ENCODE measurements at regions not wholly inside any gene's neighbourhood (a gene's known extent, or its start where the extent isn't known, plus 50 kb on each side); places are given as distances from the start of the nearest gene placed in this dataset.
"Not testable (repeated sequence)": the region's sequence is repeated elsewhere in the genome, so short reads cannot be mapped to it uniquely, and the experiment has no call there.

DNA sequence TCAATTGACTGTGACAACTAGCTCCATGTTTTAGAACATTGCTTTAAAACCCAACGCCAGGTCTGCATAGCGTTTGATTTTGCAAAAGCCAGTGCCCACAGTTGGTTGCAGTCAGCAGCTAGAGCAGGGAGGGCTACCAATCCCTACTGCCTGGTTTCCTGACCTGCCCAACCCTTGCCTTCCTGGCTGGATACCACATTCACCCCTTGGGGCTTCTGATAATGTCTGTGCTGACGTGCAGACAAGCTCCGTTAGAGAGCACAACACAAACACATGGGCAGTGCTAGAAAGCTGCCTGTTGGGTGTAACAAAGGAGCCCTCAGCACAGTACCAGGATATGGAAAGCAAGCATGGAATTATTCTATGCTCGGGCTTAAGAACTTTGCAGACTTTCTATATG is 71.4 kb upstream of the THSD7B start:
- H3K56ac ChIP-seq (ENCODE audit: low read length): no peak overlapping the region
- no peaks in the 10 kb centered on the region for H3K79me1 ChIP-seq (ENCODE audit: low read length)
- H2BK5ac ChIP-seq (ENCODE audit: low read length): no peak overlapping the region
- H3K4me3 ChIP-seq (ENCODE audit: low read length): no peak overlapping the region
- no peak overlapping the region for H4K5ac ChIP-seq (ENCODE audit: low read length)
- no peak overlapping the region for H2BK15ac ChIP-seq (replicated peaks; ENCODE audit: low read depth)
- no peaks in the 10 kb centered on the region for H3K4me1 ChIP-seq (ENCODE audit: control insufficient read depth, low read depth, low read length)
- no peak overlapping the region for H3K9ac ChIP-seq (ENCODE audit: low read length)
- H3K27ac ChIP-seq (ENCODE audit: low read depth, low read length): no peak overlapping the region
- no peak overlapping the region for H4K8ac ChIP-seq (ENCODE audit: low read depth, low read length)
- no peaks in the 10 kb centered on the region for H3K36me3 ChIP-seq (ENCODE audit: control insufficient read depth, insufficient read depth, low read length)
- no peak overlapping the region for H2BK120ac ChIP-seq (ENCODE audit: low read depth, low read length)
- no peak overlapping the region for H3K4me2 ChIP-seq (ENCODE audit: low read length)
- H3K4ac ChIP-seq (ENCODE audit: low read depth, low read length): no peak overlapping the region
- DNase-seq: peak; percentile 38
- H2AK5ac ChIP-seq (ENCODE audit: low read length): no peak overlapping the region
- H3K27me3 ChIP-seq (ENCODE audit: insufficient read depth, low read length, poor library complexity): no peaks in the 10 kb centered on the region
- no peak overlapping the region for H3K23ac ChIP-seq (ENCODE audit: low read length)
- no CpG with 5 or more reads among the region's 5 CpGs for WGBS (ENCODE audit: extremely low coverage, insufficient coverage, low lambda C conversion rate)
- no peaks in the 10 kb centered on the region for H3K79me2 ChIP-seq (ENCODE audit: control insufficient read depth, insufficient read depth, low read length)
- H3K18ac ChIP-seq (ENCODE audit: low read length): no peak overlapping the region

DNA sequence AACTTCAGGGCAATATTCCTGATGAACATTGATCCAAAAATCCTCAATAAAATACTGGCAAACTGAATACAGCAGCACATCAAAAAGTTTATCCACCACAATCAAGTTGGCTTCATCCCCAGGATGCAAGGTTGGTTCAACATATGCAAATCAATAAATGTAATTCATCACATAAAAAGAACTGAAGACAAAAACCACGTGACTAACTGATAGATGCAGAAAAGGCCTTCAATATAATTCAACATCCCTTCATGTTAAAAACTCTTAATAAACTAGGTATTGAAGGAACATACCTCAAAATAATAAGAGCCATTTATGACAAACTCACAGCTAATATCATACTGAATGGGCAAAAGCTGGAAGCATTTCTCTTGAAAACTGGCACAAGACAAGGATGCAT is 85.3 kb upstream of the THSD7B start:
- WGBS (ENCODE audit: extremely low coverage, insufficient coverage, low lambda C conversion rate): no CpG with 5 or more reads among the region's 1 CpG
- H3K79me2 ChIP-seq (ENCODE audit: control insufficient read depth, insufficient read depth, low read length); H4K8ac ChIP-seq (ENCODE audit: low read depth, low read length); H3K4me3 ChIP-seq (ENCODE audit: low read length); H2BK5ac ChIP-seq (ENCODE audit: low read length); H2BK15ac ChIP-seq (replicated peaks; ENCODE audit: low read depth); H4K5ac ChIP-seq (ENCODE audit: low read length); H3K4ac ChIP-seq (ENCODE audit: low read depth, low read length); DNase-seq; H2BK120ac ChIP-seq (ENCODE audit: low read depth, low read length); H3K4me2 ChIP-seq (ENCODE audit: low read length); H3K9ac ChIP-seq (ENCODE audit: low read length); H3K36me3 ChIP-seq (ENCODE audit: control insufficient read depth, insufficient read depth, low read length); H2AK5ac ChIP-seq (ENCODE audit: low read length); H3K23ac ChIP-seq (ENCODE audit: low read length); H3K56ac ChIP-seq (ENCODE audit: low read length); H3K27me3 ChIP-seq (ENCODE audit: insufficient read depth, low read length, poor library complexity); H3K79me1 ChIP-seq (ENCODE audit: low read length); H3K18ac ChIP-seq (ENCODE audit: low read length); H3K27ac ChIP-seq (ENCODE audit: low read depth, low read length); H3K4me1 ChIP-seq (ENCODE audit: control insufficient read depth, low read depth, low read length): not testable (repeated sequence)

DNA sequence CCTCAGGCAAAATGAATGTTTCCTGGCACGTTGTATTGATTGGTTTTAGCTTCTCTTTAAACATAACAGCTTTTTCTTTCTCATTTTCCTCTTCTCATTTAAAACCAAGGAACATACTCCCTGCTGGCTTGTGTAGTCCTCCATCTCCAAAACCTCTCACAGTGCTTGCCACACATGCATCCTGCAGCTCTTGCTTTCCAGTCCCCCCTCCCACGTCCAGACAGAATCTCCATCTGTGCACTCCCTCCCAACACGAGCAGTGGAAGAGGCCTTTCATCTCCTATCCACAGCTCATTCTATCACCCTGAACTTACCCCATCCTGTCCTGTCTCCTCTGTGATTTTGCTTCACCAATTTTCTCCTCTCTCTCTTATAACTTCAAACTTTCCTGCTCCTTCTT is 99.6 kb upstream of the THSD7B start:
- no peaks in the 10 kb centered on the region for H3K79me2 ChIP-seq (ENCODE audit: control insufficient read depth, insufficient read depth, low read length)
- H2BK5ac ChIP-seq (ENCODE audit: low read length): no peak overlapping the region
- no peaks in the 10 kb centered on the region for H3K27me3 ChIP-seq (ENCODE audit: insufficient read depth, low read length, poor library complexity)
- no peaks in the 10 kb centered on the region for H3K4me1 ChIP-seq (ENCODE audit: control insufficient read depth, low read depth, low read length)
- H3K79me1 ChIP-seq (ENCODE audit: low read length): no peaks in the 10 kb centered on the region
- no peak overlapping the region for H3K56ac ChIP-seq (ENCODE audit: low read length)
- H3K4me2 ChIP-seq (ENCODE audit: low read length): no peak overlapping the region
- H3K9ac ChIP-seq (ENCODE audit: low read length): no peak overlapping the region
- H2BK15ac ChIP-seq (replicated peaks; ENCODE audit: low read depth): no peak overlapping the region
- no peak overlapping the region for H4K8ac ChIP-seq (ENCODE audit: low read depth, low read length)
- H3K4ac ChIP-seq (ENCODE audit: low read depth, low read length): no peak overlapping the region
- no peak for DNase-seq
- no peak overlapping the region for H3K23ac ChIP-seq (ENCODE audit: low read length)
- H3K36me3 ChIP-seq (ENCODE audit: control insufficient read depth, insufficient read depth, low read length): no peaks in the 10 kb centered on the region
- H2AK5ac ChIP-seq (ENCODE audit: low read length): no peak overlapping the region
- H3K4me3 ChIP-seq (ENCODE audit: low read length): no peak overlapping the region
- H2BK120ac ChIP-seq (ENCODE audit: low read depth, low read length): no peak overlapping the region
- WGBS (ENCODE audit: extremely low coverage, insufficient coverage, low lambda C conversion rate): no CpG with 5 or more reads among the region's 3 CpGs
- no peak overlapping the region for H3K18ac ChIP-seq (ENCODE audit: low read length)
- H4K5ac ChIP-seq (ENCODE audit: low read length): no peak overlapping the region
- no peak overlapping the region for H3K27ac ChIP-seq (ENCODE audit: low read depth, low read length)

DNA sequence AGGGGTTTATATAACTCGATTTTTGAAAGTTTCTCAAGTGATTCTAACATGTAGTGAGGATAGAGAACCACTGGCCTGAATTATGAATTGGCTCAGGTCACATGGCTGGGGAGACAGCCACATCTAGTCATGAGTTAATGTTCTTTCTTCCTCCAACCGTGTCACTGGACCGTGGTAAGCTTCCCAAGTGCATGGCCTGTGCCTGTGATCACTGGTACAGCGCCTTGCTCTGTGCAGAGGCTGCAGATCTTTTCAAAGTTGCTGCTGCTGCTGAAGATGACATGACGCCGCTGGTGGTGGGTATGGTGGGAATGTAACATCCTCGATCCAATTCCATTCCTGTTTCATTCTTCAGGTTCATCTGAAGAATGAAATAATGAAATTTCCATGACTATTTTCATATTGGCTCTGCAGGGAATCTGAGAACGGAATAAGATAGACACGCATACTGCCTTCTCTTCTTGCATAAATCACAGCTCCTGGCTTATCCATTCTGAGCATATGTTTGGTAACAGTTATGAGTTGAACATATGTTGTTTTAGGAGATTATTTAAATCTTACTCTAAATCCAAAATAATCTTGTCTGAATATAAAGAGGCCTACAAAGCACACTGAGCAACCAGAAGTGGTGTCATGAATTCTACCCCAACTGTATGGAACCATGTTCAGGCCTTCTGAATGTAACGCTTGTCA is 100.5 kb upstream of the THSD7B start:
- WGBS (ENCODE audit: extremely low coverage, insufficient coverage, low lambda C conversion rate): no CpG with 5 or more reads among the region's 10 CpGs
- Histone ChIP-seq H3K79me1 (ENCODE audit: low read length) (no peaks in the 10 kb centered on the region), H2BK15ac (replicated peaks; ENCODE audit: low read depth) (no peak overlapping the region)

DNA sequence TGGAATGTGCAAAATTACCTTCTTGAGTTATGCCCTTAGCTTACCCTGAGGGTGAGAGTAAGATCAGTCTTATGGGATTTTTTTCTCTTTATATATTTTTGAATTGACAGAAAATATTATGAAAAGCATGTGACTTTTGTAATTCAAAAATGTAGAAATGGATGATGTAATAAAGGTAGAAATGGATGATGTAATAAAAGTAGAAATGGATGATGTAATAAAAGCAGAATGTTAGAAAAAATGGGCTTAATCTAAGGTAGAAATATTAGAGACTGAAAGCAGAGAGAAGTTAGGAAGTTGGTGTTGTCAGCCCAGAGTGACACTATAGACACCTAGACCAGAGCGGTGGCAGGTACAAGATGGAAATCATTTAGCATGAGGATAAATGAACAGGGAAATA is 107.1 kb upstream of the THSD7B start:
- Histone ChIP-seq H3K36me3 (ENCODE audit: control insufficient read depth, insufficient read depth, low read length) (no peaks in the 10 kb centered on the region), H4K5ac (ENCODE audit: low read length) (no peak overlapping the region), H3K23ac (ENCODE audit: low read length) (no peak overlapping the region), H2BK15ac (replicated peaks; ENCODE audit: low read depth) (no peak overlapping the region), H3K4ac (ENCODE audit: low read depth, low read length) (no peak overlapping the region), H3K9ac (ENCODE audit: low read length) (no peak overlapping the region), H3K4me1 (ENCODE audit: control insufficient read depth, low read depth, low read length) (no peaks in the 10 kb centered on the region), H3K27ac (ENCODE audit: low read depth, low read length) (no peak overlapping the region), H3K27me3 (ENCODE audit: insufficient read depth, low read length, poor library complexity) (no peaks in the 10 kb centered on the region), H3K4me2 (ENCODE audit: low read length) (no peak overlapping the region), H2AK5ac (ENCODE audit: low read length) (no peak overlapping the region), H4K8ac (ENCODE audit: low read depth, low read length) (no peak overlapping the region), H3K56ac (ENCODE audit: low read length) (no peak overlapping the region), H3K79me2 (ENCODE audit: control insufficient read depth, insufficient read depth, low read length) (no peaks in the 10 kb centered on the region), H2BK5ac (ENCODE audit: low read length) (no peak overlapping the region), H2BK120ac (ENCODE audit: low read depth, low read length) (no peak overlapping the region), H3K79me1 (ENCODE audit: low read length) (no peaks in the 10 kb centered on the region), H3K18ac (ENCODE audit: low read length) (no peak overlapping the region), H3K4me3 (ENCODE audit: low read length) (no peak overlapping the region)
- WGBS (ENCODE audit: extremely low coverage, insufficient coverage, low lambda C conversion rate): no CpG with 5 or more reads among the region's 1 CpG
- no peak for DNase-seq

More for the DNA sequence above, 100.5 kb upstream of the THSD7B start:
- Histone ChIP-seq H3K23ac (ENCODE audit: low read length) (no peak overlapping the region), H3K56ac (ENCODE audit: low read length) (no peak overlapping the region), H3K36me3 (ENCODE audit: control insufficient read depth, insufficient read depth, low read length) (no peaks in the 10 kb centered on the region), H3K27me3 (ENCODE audit: insufficient read depth, low read length, poor library complexity) (no peaks in the 10 kb centered on the region), H3K9ac (ENCODE audit: low read length) (no peak overlapping the region), H3K27ac (ENCODE audit: low read depth, low read length) (no peak overlapping the region), H2BK120ac (ENCODE audit: low read depth, low read length) (no peak overlapping the region), H3K4me1 (ENCODE audit: control insufficient read depth, low read depth, low read length) (no peaks in the 10 kb centered on the region), H2AK5ac (ENCODE audit: low read length) (no peak overlapping the region), H3K4me3 (ENCODE audit: low read length) (no peak overlapping the region), H3K18ac (ENCODE audit: low read length) (no peak overlapping the region), H4K5ac (ENCODE audit: low read length) (no peak overlapping the region), H3K4ac (ENCODE audit: low read depth, low read length) (no peak overlapping the region), H4K8ac (ENCODE audit: low read depth, low read length) (no peak overlapping the region), H3K79me2 (ENCODE audit: control insufficient read depth, insufficient read depth, low read length) (no peaks in the 10 kb centered on the region), H2BK5ac (ENCODE audit: low read length) (no peak overlapping the region), H3K4me2 (ENCODE audit: low read length) (no peak overlapping the region)
- DNase-seq: no peak

DNA sequence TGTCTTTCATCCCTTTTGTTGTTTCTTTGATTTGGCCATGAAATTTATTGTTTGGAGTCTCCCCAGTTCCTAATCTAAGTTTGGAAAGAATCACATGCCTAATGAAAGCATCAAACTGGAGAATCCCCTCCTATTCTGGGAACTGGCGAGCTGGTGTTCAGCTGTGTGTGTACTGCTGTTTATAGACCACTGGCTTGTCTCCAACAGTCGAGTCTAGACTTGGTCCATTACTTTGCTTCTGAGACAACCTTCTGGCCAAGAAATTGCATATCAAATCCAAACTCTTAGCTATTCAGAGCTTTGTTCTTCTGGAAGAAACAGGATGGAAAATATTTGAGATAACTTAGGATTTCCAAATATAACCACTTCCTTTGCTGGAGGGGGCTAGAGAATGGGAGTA is 111.5 kb upstream of the THSD7B start:
- Histone ChIP-seq H3K27me3 (ENCODE audit: insufficient read depth, low read length, poor library complexity) (no peaks in the 10 kb centered on the region), H3K18ac (ENCODE audit: low read length) (no peak overlapping the region), H3K4me3 (ENCODE audit: low read length) (no peak overlapping the region), H3K79me2 (ENCODE audit: control insufficient read depth, insufficient read depth, low read length) (no peaks in the 10 kb centered on the region), H3K4ac (ENCODE audit: low read depth, low read length) (no peak overlapping the region), H3K56ac (ENCODE audit: low read length) (no peak overlapping the region), H3K79me1 (ENCODE audit: low read length) (no peaks in the 10 kb centered on the region), H3K27ac (ENCODE audit: low read depth, low read length) (no peak overlapping the region), H3K4me1 (ENCODE audit: control insufficient read depth, low read depth, low read length) (no peaks in the 10 kb centered on the region), H2AK5ac (ENCODE audit: low read length) (no peak overlapping the region), H3K9ac (ENCODE audit: low read length) (no peak overlapping the region), H4K5ac (ENCODE audit: low read length) (no peak overlapping the region), H3K36me3 (ENCODE audit: control insufficient read depth, insufficient read depth, low read length) (no peaks in the 10 kb centered on the region), H2BK120ac (ENCODE audit: low read depth, low read length) (no peak overlapping the region), H3K4me2 (ENCODE audit: low read length) (no peak overlapping the region), H2BK15ac (replicated peaks; ENCODE audit: low read depth) (no peak overlapping the region), H3K23ac (ENCODE audit: low read length) (no peak overlapping the region), H2BK5ac (ENCODE audit: low read length) (no peak overlapping the region), H4K8ac (ENCODE audit: low read depth, low read length) (no peak overlapping the region)
- no peak for DNase-seq
- no CpG with 5 or more reads among the region's 2 CpGs for WGBS (ENCODE audit: extremely low coverage, insufficient coverage, low lambda C conversion rate)
